ENCODE measurements at regions not wholly inside any gene's neighbourhood (a gene's known extent, or its start where the extent isn't known, plus 50 kb on each side); places are given as distances from the start of the nearest gene placed in this dataset.

DNA sequence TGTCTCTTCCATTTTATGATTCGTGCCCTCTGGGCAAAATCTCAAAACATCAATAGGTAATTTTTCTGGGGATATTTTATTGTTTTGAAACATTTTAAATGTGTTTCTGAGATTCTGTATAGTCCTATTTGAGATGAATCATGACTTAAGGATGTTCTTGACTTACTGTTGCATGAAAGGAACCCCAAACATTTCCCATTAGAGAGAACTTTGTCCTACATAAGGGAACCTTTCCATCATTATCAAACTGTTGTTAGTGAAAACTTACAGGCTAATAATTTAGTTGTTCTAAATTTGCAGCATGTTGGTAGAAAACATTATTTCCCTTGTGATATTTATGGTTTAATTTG, 523.3 kb downstream of the PPARGC1A start:
- ChIA-PET CTCF (no interaction called here), POLR2A (no interaction called here)
- DNase-seq (ENCODE audit: extremely low spot score), result no peak
- TF ChIP-seq, protein P1, sequence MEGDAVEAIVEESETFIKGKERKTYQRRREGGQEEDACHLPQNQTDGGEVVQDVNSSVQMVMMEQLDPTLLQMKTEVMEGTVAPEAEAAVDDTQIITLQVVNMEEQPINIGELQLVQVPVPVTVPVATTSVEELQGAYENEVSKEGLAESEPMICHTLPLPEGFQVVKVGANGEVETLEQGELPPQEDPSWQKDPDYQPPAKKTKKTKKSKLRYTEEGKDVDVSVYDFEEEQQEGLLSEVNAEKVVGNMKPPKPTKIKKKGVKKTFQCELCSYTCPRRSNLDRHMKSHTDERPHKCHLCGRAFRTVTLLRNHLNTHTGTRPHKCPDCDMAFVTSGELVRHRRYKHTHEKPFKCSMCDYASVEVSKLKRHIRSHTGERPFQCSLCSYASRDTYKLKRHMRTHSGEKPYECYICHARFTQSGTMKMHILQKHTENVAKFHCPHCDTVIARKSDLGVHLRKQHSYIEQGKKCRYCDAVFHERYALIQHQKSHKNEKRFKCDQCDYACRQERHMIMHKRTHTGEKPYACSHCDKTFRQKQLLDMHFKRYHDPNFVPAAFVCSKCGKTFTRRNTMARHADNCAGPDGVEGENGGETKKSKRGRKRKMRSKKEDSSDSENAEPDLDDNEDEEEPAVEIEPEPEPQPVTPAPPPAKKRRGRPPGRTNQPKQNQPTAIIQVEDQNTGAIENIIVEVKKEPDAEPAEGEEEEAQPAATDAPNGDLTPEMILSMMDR (IDR thresholded peaks at IDR 0.05; ENCODE audit: control extremely low read depth, extremely low read depth, low read depth, missing control alignments), result no peak

DNA sequence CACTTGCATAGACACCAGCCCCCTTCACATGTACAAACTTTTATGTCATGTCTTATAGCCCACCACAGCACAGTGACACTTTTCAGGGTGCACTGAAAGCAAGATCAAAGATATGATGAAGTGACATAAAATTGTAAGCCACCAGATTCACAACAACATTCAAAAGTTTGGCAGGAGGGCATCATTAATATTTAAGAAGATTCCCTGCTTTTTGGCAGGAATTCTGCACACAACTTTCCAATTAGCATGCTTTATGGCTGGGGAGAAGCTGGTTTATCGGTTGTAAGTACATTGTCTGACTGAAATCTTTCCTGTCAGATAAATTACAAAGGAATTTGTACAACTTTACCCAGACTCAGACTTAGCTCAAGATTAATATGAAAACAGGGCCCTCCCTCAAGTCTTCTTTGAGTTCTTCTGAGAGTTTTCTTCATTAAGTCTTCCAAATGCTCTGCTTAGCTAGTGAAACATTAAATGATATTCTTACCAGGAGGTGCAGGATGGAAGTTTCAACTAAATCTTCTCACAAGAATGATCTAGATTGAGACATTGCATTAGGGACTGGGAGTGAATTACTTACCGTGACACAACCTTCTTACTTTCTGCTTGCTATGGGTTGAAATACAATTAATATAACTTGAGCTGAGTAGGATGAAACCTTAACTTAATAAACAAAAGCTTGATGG, 523.8 kb downstream of the PPARGC1A start:
- TF ChIP-seq, protein P1 (IDR thresholded peaks at IDR 0.05; ENCODE audit: control extremely low read depth, extremely low read depth, low read depth, missing control alignments), result no peak
- CTCF ChIA-PET, result no interaction called here
- DNase-seq (ENCODE audit: extremely low spot score), result no peak
- POLR2A ChIA-PET, result no interaction called here

DNA sequence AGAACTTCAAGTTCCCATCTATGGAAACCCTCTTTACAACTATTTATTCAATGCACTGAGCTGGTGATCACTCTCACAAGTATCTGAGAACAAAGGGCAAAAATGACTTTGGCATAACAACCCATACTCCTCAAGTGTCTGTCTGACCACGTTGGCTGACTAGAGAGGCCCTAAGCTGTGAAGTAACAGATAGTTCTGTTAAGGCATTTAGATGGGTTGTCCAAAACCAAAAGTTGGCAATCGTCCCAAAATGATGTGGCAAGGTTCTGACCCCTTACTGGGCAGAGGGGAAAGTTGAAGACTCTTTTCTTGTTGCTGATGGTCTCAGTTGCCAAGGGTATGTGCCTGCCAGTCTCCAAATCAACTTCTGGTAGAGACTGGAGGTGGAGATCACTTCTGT, 524.8 kb downstream of the PPARGC1A start:
- TF ChIP-seq, protein P1 (IDR thresholded peaks at IDR 0.05; ENCODE audit: control extremely low read depth, extremely low read depth, low read depth, missing control alignments), result no peak
- ChIA-PET CTCF (no interaction called here), POLR2A (no interaction called here)
- DNase-seq (ENCODE audit: extremely low spot score), result no peak

DNA sequence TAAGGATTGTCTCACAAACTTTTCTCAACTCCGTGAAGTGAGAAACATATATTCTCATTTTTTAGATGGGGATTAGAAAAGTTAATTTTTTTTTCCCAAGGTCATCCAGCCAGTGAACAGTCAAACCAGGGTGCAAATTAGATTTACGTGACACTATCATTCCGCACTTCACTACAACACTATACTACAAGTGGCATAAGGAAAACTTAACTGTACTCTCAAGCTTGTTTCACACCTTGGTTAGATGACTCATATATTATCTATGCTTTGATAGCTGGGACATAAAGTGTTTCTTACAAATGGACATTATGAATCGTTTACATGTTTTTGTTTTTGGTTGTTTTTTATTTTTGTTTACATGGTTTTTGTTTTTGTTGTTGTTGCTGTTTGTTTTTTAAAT, 525.7 kb downstream of the PPARGC1A start:
- POLR2A ChIA-PET, result no interaction called here
- CTCF ChIA-PET, result no interaction called here
- TF ChIP-seq, protein P1 (IDR thresholded peaks at IDR 0.05; ENCODE audit: control extremely low read depth, extremely low read depth, low read depth, missing control alignments), result no peak
- DNase-seq (ENCODE audit: extremely low spot score), result no peak

DNA sequence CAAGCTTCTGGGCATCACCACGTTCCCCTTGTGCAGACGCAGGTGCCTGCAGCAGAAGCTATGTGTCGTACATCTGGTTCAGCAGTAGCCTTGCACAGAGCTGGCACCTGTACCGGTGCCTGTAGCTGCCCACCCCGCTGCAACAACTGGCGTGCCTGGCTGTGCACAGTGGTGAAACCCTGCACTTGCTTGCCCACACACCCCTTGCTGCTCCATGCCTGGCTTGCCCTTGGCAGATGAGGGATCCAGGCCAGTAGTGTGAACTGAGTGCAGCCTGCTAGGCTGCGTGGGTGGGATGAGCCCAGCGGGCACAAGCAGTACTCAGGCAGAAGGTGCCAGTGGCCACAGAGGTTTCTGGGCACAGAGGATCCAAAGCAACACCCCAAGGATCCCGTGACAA, 528.4 kb downstream of the PPARGC1A start:
- CTCF ChIA-PET, result interaction anchor here (1.7 kb wide), 1 partner anchor 17 kb away, joined by 4 read pairs; no protein-coding TSS in a partner anchor
- POLR2A ChIA-PET, result no interaction called here
- no peak for DNase-seq (ENCODE audit: extremely low spot score)
- TF ChIP-seq, protein P1 (IDR thresholded peaks at IDR 0.05; ENCODE audit: control extremely low read depth, extremely low read depth, low read depth, missing control alignments), result no peak

DNA sequence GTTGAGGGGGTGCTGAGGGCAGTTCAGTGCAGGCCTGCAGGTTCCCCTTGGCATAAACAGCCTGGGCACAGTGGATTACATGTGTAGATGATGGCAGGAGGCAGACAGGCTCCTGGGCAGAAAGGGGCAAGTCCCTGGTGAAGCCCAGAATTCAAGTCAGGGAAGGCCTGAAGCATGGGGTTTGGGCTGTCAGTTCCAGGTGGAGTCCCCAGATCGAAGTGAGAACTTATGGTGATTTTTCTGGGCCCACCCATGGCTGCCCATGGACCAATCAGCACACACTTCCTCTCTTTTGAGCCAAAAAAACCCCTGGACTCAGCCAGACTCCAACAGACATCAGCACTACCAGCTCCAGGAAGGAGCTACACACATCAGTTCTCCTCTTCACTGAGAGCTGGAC, 529.1 kb downstream of the PPARGC1A start:
- ChIA-PET CTCF (interaction anchor here (1.2 to 1.7 kb wide), 2 partner anchors 10 to 16 kb away, joined by 3 to 4 read pairs; no protein-coding TSS in a partner anchor), POLR2A (no interaction called here)
- TF ChIP-seq, protein P1 (IDR thresholded peaks at IDR 0.05; ENCODE audit: control extremely low read depth, extremely low read depth, low read depth, missing control alignments), result no peak
- no peak for DNase-seq (ENCODE audit: extremely low spot score)

All from GM10248 (cell line).